HEK293T (cell line): ENCODE measurements at regions not wholly inside any gene's neighbourhood (a gene's known extent, or its start where the extent isn't known, plus 50 kb on each side); places are given as distances from the start of the nearest gene placed in this dataset.

Experiments used
- ARNT ChIP-seq: fragments of 450-650 bp; IDR thresholded peaks from 2 replicates; pipeline ENCODE4 v1.6.1; 2017; ENCODE audit warnings: mild to moderate bottlenecking
- BHLHE40 ChIP-seq: fragments of 450-650 bp; IDR thresholded peaks from 2 replicates; pipeline ENCODE4 v1.6.1; 2016; ENCODE audit warnings: mild to moderate bottlenecking, moderate library complexity, borderline replicate concordance
- CTBP1 ChIP-seq: fragments of 450-650 bp; IDR thresholded peaks from 2 replicates; pipeline ENCODE4 v1.6.1; 2016; ENCODE audit warnings: borderline replicate concordance
- ELF4 ChIP-seq: fragments of 450-650 bp; IDR thresholded peaks from 2 replicates; pipeline ENCODE4 v1.6.1; 2017; ENCODE audit warnings: antibody characterized with exemption
- FOXA1 ChIP-seq: fragments of 450-650 bp; IDR thresholded peaks from 2 replicates; pipeline ENCODE4 v1.6.1; 2016; ENCODE audit warnings: mild to moderate bottlenecking
- FOXM1 ChIP-seq: fragments of 450-650 bp; IDR thresholded peaks from 2 replicates; pipeline ENCODE4 v1.6.1; 2017; ENCODE audit warnings: mild to moderate bottlenecking, borderline replicate concordance
- HDGF ChIP-seq: fragments of 450-650 bp; IDR thresholded peaks from 2 replicates; pipeline ENCODE4 v1.6.1; 2017; ENCODE audit warnings: antibody characterized with exemption, borderline replicate concordance
- L3MBTL2 ChIP-seq: fragments of 450-650 bp; conservative IDR thresholded peaks from 2 replicates; pipeline ENCODE4 v1.6.1; 2016; ENCODE audit warnings: mild to moderate bottlenecking
- LEF1 ChIP-seq: fragments of 450-650 bp; IDR thresholded peaks from 2 replicates; pipeline ENCODE4 v1.6.1; 2017; ENCODE audit warnings: mild to moderate bottlenecking, borderline replicate concordance
- SP1 ChIP-seq: fragments of 450-650 bp; IDR thresholded peaks from 2 replicates; pipeline ENCODE4 v1.6.1; 2017
- SUZ12 ChIP-seq: fragments of 450-650 bp; IDR thresholded peaks from 2 replicates; pipeline ENCODE4 v1.6.1; 2016; ENCODE audit warnings: mild to moderate bottlenecking
- TARDBP ChIP-seq: fragments of 450-650 bp; IDR thresholded peaks from 2 replicates; pipeline ENCODE4 v1.6.1; 2016
- ZNF384 ChIP-seq: fragments of 450-650 bp; IDR thresholded peaks from 2 replicates; pipeline ENCODE4 v1.6.1; 2016
- TF ChIP-seq, protein P1 (sequence below): fragments of 450-650 bp; IDR thresholded peaks from 2 replicates; pipeline ENCODE4 v1.6.1; 2016

DNA sequence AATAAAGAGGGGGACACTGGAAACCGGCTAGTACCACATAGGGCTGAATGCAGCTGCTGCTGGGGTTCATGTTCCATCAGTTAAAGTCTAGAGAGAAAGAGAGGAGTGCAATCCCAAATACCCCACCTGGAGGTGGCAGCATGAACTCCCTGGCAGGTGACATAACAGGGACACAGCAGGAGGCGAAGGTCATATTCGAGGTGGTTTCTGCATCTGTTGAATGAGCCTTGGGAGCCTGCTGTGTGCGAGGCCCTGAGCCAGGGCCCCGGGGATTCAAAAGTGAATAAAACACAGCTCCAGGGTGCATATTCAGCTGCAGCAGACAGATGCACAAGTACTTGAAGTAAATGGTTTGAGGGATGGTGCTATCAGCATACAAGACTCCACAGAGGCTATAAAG, 456.8 kb downstream of the SETD4 start:
- no peak for TF ChIP-seq TARDBP
- TF ChIP-seq, protein P1, sequence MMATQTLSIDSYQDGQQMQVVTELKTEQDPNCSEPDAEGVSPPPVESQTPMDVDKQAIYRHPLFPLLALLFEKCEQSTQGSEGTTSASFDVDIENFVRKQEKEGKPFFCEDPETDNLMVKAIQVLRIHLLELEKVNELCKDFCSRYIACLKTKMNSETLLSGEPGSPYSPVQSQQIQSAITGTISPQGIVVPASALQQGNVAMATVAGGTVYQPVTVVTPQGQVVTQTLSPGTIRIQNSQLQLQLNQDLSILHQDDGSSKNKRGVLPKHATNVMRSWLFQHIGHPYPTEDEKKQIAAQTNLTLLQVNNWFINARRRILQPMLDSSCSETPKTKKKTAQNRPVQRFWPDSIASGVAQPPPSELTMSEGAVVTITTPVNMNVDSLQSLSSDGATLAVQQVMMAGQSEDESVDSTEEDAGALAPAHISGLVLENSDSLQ, result no peak
- TF ChIP-seq BHLHE40, result no peak
- no peak for TF ChIP-seq ELF4
- no peak for TF ChIP-seq ARNT
- TF ChIP-seq CTBP1, result no peak
- TF ChIP-seq ZNF384, result no peak
- TF ChIP-seq LEF1, result no peak
- TF ChIP-seq FOXA1, result no peak
- TF ChIP-seq L3MBTL2, result no peak
- no peak for TF ChIP-seq SP1
- TF ChIP-seq SUZ12, result no peak
- TF ChIP-seq HDGF, result no peak
- TF ChIP-seq FOXM1, result no peak
